ENCODE measurements at regions not wholly inside any gene's neighbourhood (a gene's known extent, or its start where the extent isn't known, plus 50 kb on each side); places are given as distances from the start of the nearest gene placed in this dataset.

- Histone ChIP-seq H3F3A (ENCODE audit: insufficient read depth, low read depth) (no peaks in the 10 kb centered on the region), H3K4me1 (replicated peaks; ENCODE audit: insufficient read depth) (no peaks in the 10 kb centered on the region), H3K36me3 (ENCODE audit: low read depth) (no peaks in the 10 kb centered on the region), H3K27ac (no peak overlapping the region), H3K27me3 (ENCODE audit: insufficient read depth, low read depth) (no peaks in the 10 kb centered on the region), H4K20me1 (ENCODE audit: insufficient read depth) (no peaks in the 10 kb centered on the region), H3K4me3 (no peak overlapping the region), H2AFZ (no peak overlapping the region), H3K9me3 (ENCODE audit: insufficient read depth, low read depth) (no peaks in the 10 kb centered on the region), H3K9me2 (ENCODE audit: insufficient read depth) (no peaks in the 10 kb centered on the region), H3K4me2 (no peak overlapping the region), H3K79me2 (ENCODE audit: low read depth) (no peaks in the 10 kb centered on the region)
- DNase-seq = no peak
- TF ChIP-seq EZH2 (IDR thresholded peaks at IDR 0.05; ENCODE audit: low read depth) = no peak
- no peak for TF ChIP-seq CTCF (conservative IDR thresholded peaks at IDR 0.05)
- intact Hi-C loops (cut with micrococcal nuclease; ENCODE audit: unreplicated experiment) = no loop called here
- POLR2A ChIA-PET (ENCODE audit: unreplicated experiment) = no interaction called here
- CTCF ChIA-PET = no interaction called here
- BruUV-seq (replicated peaks) = no TSS peak
These were observed 342.7 kb downstream of the DEPDC1B start for GRCh38 chr5:60357302-60357701.

DNA sequence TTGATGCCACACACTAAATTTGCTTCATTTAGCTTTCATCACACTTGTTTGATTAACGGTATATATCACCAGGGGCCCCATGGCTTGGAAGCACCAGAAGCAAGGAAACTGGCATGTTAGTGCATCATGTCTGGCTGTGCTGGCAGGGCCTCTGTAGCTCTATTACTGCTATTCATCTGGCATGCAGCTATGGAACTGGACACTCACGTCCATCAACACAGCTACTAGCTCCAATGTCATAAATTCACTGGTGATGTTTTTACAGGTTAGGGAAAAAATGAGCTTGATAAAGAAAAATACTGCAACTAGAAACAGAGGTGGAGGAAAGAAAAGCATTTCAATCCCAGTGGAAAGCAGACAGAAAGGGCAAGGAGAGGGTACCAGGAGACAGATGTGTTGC, 343.2 kb downstream of the DEPDC1B start:
- no peaks in the 10 kb centered on the region for H3K36me3 ChIP-seq (ENCODE audit: low read depth)
- H3K27me3 ChIP-seq (ENCODE audit: insufficient read depth, low read depth) = no peaks in the 10 kb centered on the region
- H3K9me3 ChIP-seq (ENCODE audit: insufficient read depth, low read depth) = no peaks in the 10 kb centered on the region
- H4K20me1 ChIP-seq (ENCODE audit: insufficient read depth) = no peaks in the 10 kb centered on the region
- ChIA-PET CTCF (no interaction called here), POLR2A (ENCODE audit: unreplicated experiment) (no interaction called here)
- no peak overlapping the region for H3K27ac ChIP-seq
- no peaks in the 10 kb centered on the region for H3K4me1 ChIP-seq (replicated peaks; ENCODE audit: insufficient read depth)
- no peak overlapping the region for H3K4me2 ChIP-seq
- no peaks in the 10 kb centered on the region for H3K79me2 ChIP-seq (ENCODE audit: low read depth)
- no peak for DNase-seq
- TF ChIP-seq CTCF (conservative IDR thresholded peaks at IDR 0.05) = no peak
- TF ChIP-seq EZH2 (IDR thresholded peaks at IDR 0.05; ENCODE audit: low read depth) = no peak
- intact Hi-C loops (cut with micrococcal nuclease; ENCODE audit: unreplicated experiment) = no loop called here
- no peaks in the 10 kb centered on the region for H3F3A ChIP-seq (ENCODE audit: insufficient read depth, low read depth)
- no peaks in the 10 kb centered on the region for H3K9me2 ChIP-seq (ENCODE audit: insufficient read depth)
- BruUV-seq (replicated peaks) = no TSS peak
- no peak overlapping the region for H3K4me3 ChIP-seq
- H2AFZ ChIP-seq = no peak overlapping the region

DNA sequence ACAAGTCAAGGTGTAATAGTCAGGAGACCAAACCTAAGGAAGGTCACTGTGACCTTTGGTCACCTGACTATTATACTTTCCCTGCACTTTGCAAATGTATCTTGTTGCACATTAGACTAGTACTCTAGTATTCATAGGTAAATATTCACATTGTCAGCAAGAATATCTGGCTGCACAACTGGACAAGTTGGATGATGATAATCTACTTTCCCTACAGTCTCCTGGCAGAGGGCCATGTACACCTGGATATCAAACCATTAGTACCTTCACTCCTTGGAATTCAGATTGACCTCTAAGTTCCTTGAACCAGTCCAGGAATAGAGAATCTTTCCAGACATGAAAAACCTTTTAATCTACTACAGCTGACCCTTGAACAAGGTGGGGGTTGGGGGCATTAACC, 344.8 kb downstream of the DEPDC1B start:
- Histone ChIP-seq H3F3A (ENCODE audit: insufficient read depth, low read depth) (no peaks in the 10 kb centered on the region), H3K4me3 (no peak overlapping the region), H4K20me1 (ENCODE audit: insufficient read depth) (no peaks in the 10 kb centered on the region), H2AFZ (no peak overlapping the region), H3K4me2 (no peak overlapping the region), H3K9me3 (ENCODE audit: insufficient read depth, low read depth) (no peaks in the 10 kb centered on the region), H3K79me2 (ENCODE audit: low read depth) (no peaks in the 10 kb centered on the region), H3K36me3 (ENCODE audit: low read depth) (no peaks in the 10 kb centered on the region), H3K4me1 (replicated peaks; ENCODE audit: insufficient read depth) (no peaks in the 10 kb centered on the region), H3K9me2 (ENCODE audit: insufficient read depth) (no peaks in the 10 kb centered on the region), H3K27me3 (ENCODE audit: insufficient read depth, low read depth) (no peaks in the 10 kb centered on the region), H3K27ac (no peak overlapping the region)
- intact Hi-C loops (cut with micrococcal nuclease; ENCODE audit: unreplicated experiment) = no loop called here
- ChIA-PET POLR2A (ENCODE audit: unreplicated experiment) (no interaction called here), CTCF (no interaction called here)
- TF ChIP-seq EZH2 (IDR thresholded peaks at IDR 0.05; ENCODE audit: low read depth) (no peak), CTCF (conservative IDR thresholded peaks at IDR 0.05) (no peak)
- no TSS peak for BruUV-seq (replicated peaks)
- no peak for DNase-seq
